ENCODE measurements at regions not wholly inside any gene's neighbourhood (a gene's known extent, or its start where the extent isn't known, plus 50 kb on each side); places are given as distances from the start of the nearest gene placed in this dataset.

GRCh38 chr6:74248966-74249365, 553.0 kb downstream of the CD109 start:
- no peaks in the 10 kb centered on the region for H3K27me3 Mint-ChIP-seq
- H3K9me3 Mint-ChIP-seq = peaks cover 0 to 12% (median 4%) of the 10 kb centered on the region in 11 donors
- ChIA-PET CTCF (no interaction called here), POLR2A (no interaction called here)
- Histone ChIP-seq H3K27ac (ENCODE audit: low read depth, low read length) (no peak overlapping the region), H3K4me3 (ENCODE audit: low read length) (no peak overlapping the region), H3K27me3 (ENCODE audit: control insufficient read depth in 2 of 2, insufficient read depth in 2 of 2, low read length in 2 of 2) (no peaks in the 10 kb centered on the region), H3K9me3 (ENCODE audit: control insufficient read depth in 2 of 3, low read length in 3 of 3) (no peaks in the 10 kb centered on the region), H3K36me3 (ENCODE audit: control insufficient read depth in 2 of 3, insufficient read depth in 3 of 3, low read length in 3 of 3) (no peaks in the 10 kb centered on the region), H3K4me1 (ENCODE audit: control insufficient read depth in 2 of 2, insufficient read depth in 2 of 2, low read length in 2 of 2) (no peaks in the 10 kb centered on the region)
- no peaks in the 10 kb centered on the region for H3K36me3 Mint-ChIP-seq
- no peaks in the 10 kb centered on the region for H3K4me1 Mint-ChIP-seq
- DNase-seq (no peak), ATAC-seq (no peak)
- no peak overlapping the region for H3K4me3 Mint-ChIP-seq
- intact Hi-C loops (cut with micrococcal nuclease) = no loop called here
- H3K27ac Mint-ChIP-seq = no peak overlapping the region

DNA sequence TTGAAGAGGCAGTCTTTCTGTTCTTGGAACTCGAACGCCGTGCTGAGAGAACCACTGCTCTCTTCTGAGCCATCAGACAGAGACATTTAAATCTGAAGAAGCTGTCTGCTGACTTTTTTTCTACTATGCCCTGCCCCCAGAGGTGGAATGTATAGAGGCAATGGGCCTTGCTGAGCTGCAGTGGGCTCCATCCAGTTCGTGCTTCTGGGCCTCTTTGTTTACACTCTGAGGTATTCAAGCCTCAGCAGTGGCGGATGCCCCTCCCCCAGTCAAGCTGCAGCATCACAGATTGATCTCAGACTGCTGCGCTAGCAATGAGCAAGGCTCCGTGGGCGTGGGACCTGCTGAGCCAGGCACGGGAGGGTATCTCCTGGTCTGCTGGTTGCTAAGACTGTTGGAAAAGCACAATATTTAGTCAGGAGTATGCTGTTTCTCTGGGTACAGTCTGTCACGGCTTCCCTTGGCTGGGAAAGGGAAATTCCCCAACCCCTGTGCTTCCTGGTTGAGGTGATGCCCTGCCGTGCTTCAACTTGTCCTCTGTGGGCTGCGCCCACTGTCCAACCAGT, 526.8 kb downstream of the CD109 start:
- ChIA-PET CTCF (no interaction called here), POLR2A (no interaction called here)
- Mint-ChIP-seq H3K27me3 (no peaks in the 10 kb centered on the region), H3K9me3 (peaks cover 0 to 15% (median 6%) of the 10 kb centered on the region in 11 donors), H3K4me1 (no peaks in the 10 kb centered on the region), H3K36me3 (peaks cover 0 to 6% (median 0%) of the 10 kb centered on the region in 5 donors), H3K27ac (no peak overlapping the region), H3K4me3 (no peak overlapping the region)
- no peaks in the 10 kb centered on the region for H3K4me1 ChIP-seq (ENCODE audit: control insufficient read depth in 2 of 2, insufficient read depth in 2 of 2, low read length in 2 of 2)
- H3K4me3 ChIP-seq (ENCODE audit: low read length) = no peak overlapping the region
- no peaks in the 10 kb centered on the region for H3K36me3 ChIP-seq (ENCODE audit: control insufficient read depth in 2 of 3, insufficient read depth in 3 of 3, low read length in 3 of 3)
- ATAC-seq (no peak), DNase-seq (no peak)
- H3K27ac ChIP-seq (ENCODE audit: low read depth, low read length) = no peak overlapping the region
- intact Hi-C loops (cut with micrococcal nuclease) = no loop called here
- H3K27me3 ChIP-seq (ENCODE audit: control insufficient read depth in 2 of 2, insufficient read depth in 2 of 2, low read length in 2 of 2) = no peaks in the 10 kb centered on the region
- no peaks in the 10 kb centered on the region for H3K9me3 ChIP-seq (ENCODE audit: control insufficient read depth in 2 of 3, low read length in 3 of 3)

DNA sequence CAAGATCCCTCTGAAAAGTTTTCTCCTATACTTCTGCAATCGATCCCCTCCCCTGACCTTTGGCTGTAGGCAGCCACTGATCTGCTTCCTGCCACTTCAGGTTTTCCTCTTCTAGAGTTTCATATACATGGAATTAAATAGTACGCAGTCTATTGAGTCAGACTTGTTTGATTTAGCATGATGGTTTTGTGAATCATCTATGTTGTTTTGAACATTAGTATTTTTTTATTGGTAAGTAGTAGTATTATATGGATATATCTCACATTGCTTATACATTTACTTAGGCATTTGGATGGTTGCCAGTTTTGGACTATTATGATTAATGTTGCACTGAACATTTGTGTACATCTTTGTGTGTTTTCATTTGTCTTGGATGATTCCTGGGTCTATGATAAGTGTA, 518.0 kb downstream of the CD109 start:
- no peaks in the 10 kb centered on the region for H3K27me3 ChIP-seq (ENCODE audit: control insufficient read depth in 2 of 2, insufficient read depth in 2 of 2, low read length in 2 of 2)
- no peak overlapping the region for H3K4me3 ChIP-seq (ENCODE audit: low read length)
- H3K36me3 ChIP-seq (ENCODE audit: control insufficient read depth in 2 of 3, insufficient read depth in 3 of 3, low read length in 3 of 3) = no peaks in the 10 kb centered on the region
- H3K9me3 ChIP-seq (ENCODE audit: control insufficient read depth in 2 of 3, low read length in 3 of 3) = no peaks in the 10 kb centered on the region
- no peaks in the 10 kb centered on the region for H3K4me1 ChIP-seq (ENCODE audit: control insufficient read depth in 2 of 2, insufficient read depth in 2 of 2, low read length in 2 of 2)
- H3K4me1 Mint-ChIP-seq = no peaks in the 10 kb centered on the region
- no peak overlapping the region for H3K4me3 Mint-ChIP-seq
- DNase-seq (no peak), ATAC-seq (no peak)
- H3K27ac ChIP-seq (ENCODE audit: low read depth, low read length) = no peak overlapping the region
- H3K9me3 Mint-ChIP-seq = peaks cover 0 to 18% (median 5%) of the 10 kb centered on the region in 11 donors
- H3K27ac Mint-ChIP-seq = no peak overlapping the region
- ChIA-PET CTCF (no interaction called here), POLR2A (no interaction called here)
- H3K36me3 Mint-ChIP-seq = no peaks in the 10 kb centered on the region
- no peaks in the 10 kb centered on the region for H3K27me3 Mint-ChIP-seq
- intact Hi-C loops (cut with micrococcal nuclease) = no loop called here

GRCh38 chr6:74208239-74208638, 512.2 kb downstream of the CD109 start:
- Mint-ChIP-seq H3K27ac (no peak overlapping the region), H3K27me3 (no peaks in the 10 kb centered on the region), H3K9me3 (peaks cover 0 to 32% (median 11%) of the 10 kb centered on the region in 11 donors), H3K4me3 (no peak overlapping the region), H3K4me1 (no peaks in the 10 kb centered on the region), H3K36me3 (no peaks in the 10 kb centered on the region)
- H3K4me3 ChIP-seq (ENCODE audit: low read length) = no peak overlapping the region
- ATAC-seq = no peak
- H3K27ac ChIP-seq (ENCODE audit: low read depth, low read length) = no peak overlapping the region
- intact Hi-C loops (cut with micrococcal nuclease) = no loop called here
- ChIA-PET CTCF (no interaction called here), POLR2A (no interaction called here)
- no peaks in the 10 kb centered on the region for H3K4me1 ChIP-seq (ENCODE audit: control insufficient read depth in 2 of 2, insufficient read depth in 2 of 2, low read length in 2 of 2)
- H3K36me3 ChIP-seq (ENCODE audit: control insufficient read depth in 2 of 3, insufficient read depth in 3 of 3, low read length in 3 of 3) = no peaks in the 10 kb centered on the region
- no peaks in the 10 kb centered on the region for H3K27me3 ChIP-seq (ENCODE audit: control insufficient read depth in 2 of 2, insufficient read depth in 2 of 2, low read length in 2 of 2)
- no peaks in the 10 kb centered on the region for H3K9me3 ChIP-seq (ENCODE audit: control insufficient read depth in 2 of 3, low read length in 3 of 3)
- DNase-seq = no peak

- intact Hi-C loops (cut with micrococcal nuclease) = no loop called here
- POLR2A ChIA-PET = no interaction called here
These were observed 503.4 kb downstream of the CD109 start for GRCh38 chr6:74199215-74199915.

GRCh38 chr6:74197310-74197709, 501.3 kb downstream of the CD109 start:
- no peak overlapping the region for H3K4me3 Mint-ChIP-seq
- H3K36me3 Mint-ChIP-seq = no peaks in the 10 kb centered on the region
- DNase-seq = no peak

More at GRCh38 chr6:74199215-74199915, 503.4 kb downstream of the CD109 start:
- Mint-ChIP-seq H3K4me1 (no peaks in the 10 kb centered on the region), H3K4me3 (no peak overlapping the region), H3K36me3 (no peaks in the 10 kb centered on the region), H3K27me3 (no peaks in the 10 kb centered on the region), H3K9me3 (peaks cover 0 to 16% (median 2%) of the 10 kb centered on the region in 11 donors), H3K27ac (no peak overlapping the region)
- ATAC-seq = no peak
- H3K4me1 ChIP-seq (ENCODE audit: control insufficient read depth in 2 of 2, insufficient read depth in 2 of 2, low read length in 2 of 2) = no peaks in the 10 kb centered on the region
- no peak for DNase-seq
- H3K27ac ChIP-seq (ENCODE audit: low read depth, low read length) = no peak overlapping the region
- CTCF ChIA-PET = no interaction called here
- H3K9me3 ChIP-seq (ENCODE audit: control insufficient read depth in 2 of 3, low read length in 3 of 3) = no peaks in the 10 kb centered on the region
- H3K27me3 ChIP-seq (ENCODE audit: control insufficient read depth in 2 of 2, insufficient read depth in 2 of 2, low read length in 2 of 2) = no peaks in the 10 kb centered on the region
- H3K36me3 ChIP-seq (ENCODE audit: control insufficient read depth in 2 of 3, insufficient read depth in 3 of 3, low read length in 3 of 3) = no peaks in the 10 kb centered on the region
- H3K4me3 ChIP-seq (ENCODE audit: low read length) = no peak overlapping the region

GRCh38 chr6:74187811-74188210, 491.8 kb downstream of the CD109 start:
- Mint-ChIP-seq H3K36me3 (no peaks in the 10 kb centered on the region), H3K27ac (no peak overlapping the region), H3K4me3 (no peak overlapping the region), H3K4me1 (no peaks in the 10 kb centered on the region), H3K27me3 (no peaks in the 10 kb centered on the region), H3K9me3 (peaks cover 0 to 30% (median 1%) of the 10 kb centered on the region in 11 donors)
- Histone ChIP-seq H3K4me1 (ENCODE audit: control insufficient read depth in 2 of 2, insufficient read depth in 2 of 2, low read length in 2 of 2) (no peaks in the 10 kb centered on the region), H3K9me3 (ENCODE audit: control insufficient read depth in 2 of 3, low read length in 3 of 3) (no peaks in the 10 kb centered on the region), H3K4me3 (ENCODE audit: low read length) (no peak overlapping the region), H3K27ac (ENCODE audit: low read depth, low read length) (no peak overlapping the region), H3K36me3 (ENCODE audit: control insufficient read depth in 2 of 3, insufficient read depth in 3 of 3, low read length in 3 of 3) (no peaks in the 10 kb centered on the region), H3K27me3 (ENCODE audit: control insufficient read depth in 2 of 2, insufficient read depth in 2 of 2, low read length in 2 of 2) (no peaks in the 10 kb centered on the region)
- DNase-seq (no peak), ATAC-seq (no peak)
- POLR2A ChIA-PET = no interaction called here
- CTCF ChIA-PET = no interaction called here
- intact Hi-C loops (cut with micrococcal nuclease) = no loop called here

More at GRCh38 chr6:74197310-74197709, 501.3 kb downstream of the CD109 start:
- Mint-ChIP-seq H3K27me3 (no peaks in the 10 kb centered on the region), H3K4me1 (no peaks in the 10 kb centered on the region), H3K27ac (no peak overlapping the region), H3K9me3 (peaks cover 0 to 16% (median 2%) of the 10 kb centered on the region in 11 donors)
- intact Hi-C loops (cut with micrococcal nuclease) = no loop called here
- CTCF ChIA-PET = no interaction called here
- Histone ChIP-seq H3K27ac (ENCODE audit: low read depth, low read length) (no peak overlapping the region), H3K36me3 (ENCODE audit: control insufficient read depth in 2 of 3, insufficient read depth in 3 of 3, low read length in 3 of 3) (no peaks in the 10 kb centered on the region), H3K4me1 (ENCODE audit: control insufficient read depth in 2 of 2, insufficient read depth in 2 of 2, low read length in 2 of 2) (no peaks in the 10 kb centered on the region), H3K9me3 (ENCODE audit: control insufficient read depth in 2 of 3, low read length in 3 of 3) (no peaks in the 10 kb centered on the region), H3K27me3 (ENCODE audit: control insufficient read depth in 2 of 2, insufficient read depth in 2 of 2, low read length in 2 of 2) (no peaks in the 10 kb centered on the region), H3K4me3 (ENCODE audit: low read length) (no peak overlapping the region)
- ATAC-seq = no peak
- POLR2A ChIA-PET = no interaction called here

Data from naive thymus-derived CD4-positive, alpha-beta T cell (primary cell).